Natural killer cell (primary cell): ENCODE measurements at regions not wholly inside any gene's neighbourhood (a gene's known extent, or its start where the extent isn't known, plus 50 kb on each side); places are given as distances from the start of the nearest gene placed in this dataset.

Experiments
- ATAC-seq, 3 donors: fragments of 150-1000 bp in 2 of 3; fragments of 200-7000 bp in 1 of 3; cut with Tn5 transposase; 1 replicate in 1 of 3; 2 replicates in 2 of 3; pipeline ENCODE4 v1.10.0; 2021; ENCODE audit warnings: mild to moderate bottlenecking in 2 of 3, moderate library complexity in 2 of 3
- DNase-seq, 2 donors: peaks; one replicate each; pipeline versions ENCODE4 v3.0.0 to v3.0.0-alpha.2; 2013 to 2021; ENCODE audit warnings: mixed read lengths in 1 of 2
- H3K27ac ChIP-seq: one replicate; pipeline ENCODE4 v1.5.1; 2013; ENCODE audit warnings: mild to moderate bottlenecking, low read length
- H3K27me3 ChIP-seq: one replicate; pipeline ENCODE4 v1.6.1; 2013; ENCODE audit warnings: low read length; ENCODE audit not compliant: control insufficient read depth, insufficient read depth
- H3K36me3 ChIP-seq: one replicate; pipeline ENCODE4 v1.6.1; 2013; ENCODE audit warnings: low read length; ENCODE audit not compliant: control insufficient read depth, insufficient read depth
- H3K4me1 ChIP-seq: one replicate; pipeline ENCODE4 v1.6.1; 2013; ENCODE audit warnings: low read length; ENCODE audit not compliant: control insufficient read depth, insufficient read depth
- H3K4me3 ChIP-seq: one replicate; pipeline ENCODE4 v1.5.1; 2013; ENCODE audit warnings: low read length
- H3K9me3 ChIP-seq: one replicate; pipeline ENCODE4 v1.6.1; 2013; ENCODE audit warnings: low read length; ENCODE audit not compliant: control insufficient read depth, insufficient read depth
- H3K27ac Mint-ChIP-seq, 2 donors: one replicate each; pipeline ENCODE4 v1.8.0; 2022; ENCODE audit warnings: mild to moderate bottlenecking in 2 of 2, mixed read lengths in 2 of 2, moderate library complexity in 1 of 2
- H3K27me3 Mint-ChIP-seq, 2 donors: one replicate each; pipeline ENCODE4 v1.8.0; 2022; ENCODE audit warnings: low read depth in 2 of 2, mixed read lengths in 2 of 2
- H3K36me3 Mint-ChIP-seq: one replicate; pipeline ENCODE4 v1.8.0; 2022; ENCODE audit warnings: mixed read lengths
- H3K4me1 Mint-ChIP-seq, 2 donors: one replicate each; pipeline ENCODE4 v1.8.0; 2022; ENCODE audit warnings: mixed read lengths in 2 of 2
- H3K4me3 Mint-ChIP-seq: one replicate; pipeline ENCODE4 v1.8.0; 2022; ENCODE audit warnings: mild to moderate bottlenecking, moderate library complexity, mixed read lengths
- H3K9me3 Mint-ChIP-seq, 2 donors: one replicate each; pipeline ENCODE4 v1.8.0; 2022; ENCODE audit warnings: mixed read lengths in 2 of 2
- WGBS: methylation state at CpG from one replicate; pipeline ENCODE4 v1.1.7; 2013; ENCODE audit warnings: missing lambda C conversion rate; ENCODE audit not compliant: insufficient coverage; 5-methylcytosine and 5-hydroxymethylcytosine counted together
- intact Hi-C: fragments of 100-400 bp; cut with micrococcal nuclease; formaldehyde crosslinking; loops from one replicate; pipeline ENCODE4 v1.14.2; 2022
- TF ChIP-seq, protein P1 (sequence below): fragments of 200-600 bp; IDR thresholded peaks from one replicate; pipeline ENCODE4 v1.8.0; 2022; ENCODE audit warnings: antibody characterized with exemption

DNA sequence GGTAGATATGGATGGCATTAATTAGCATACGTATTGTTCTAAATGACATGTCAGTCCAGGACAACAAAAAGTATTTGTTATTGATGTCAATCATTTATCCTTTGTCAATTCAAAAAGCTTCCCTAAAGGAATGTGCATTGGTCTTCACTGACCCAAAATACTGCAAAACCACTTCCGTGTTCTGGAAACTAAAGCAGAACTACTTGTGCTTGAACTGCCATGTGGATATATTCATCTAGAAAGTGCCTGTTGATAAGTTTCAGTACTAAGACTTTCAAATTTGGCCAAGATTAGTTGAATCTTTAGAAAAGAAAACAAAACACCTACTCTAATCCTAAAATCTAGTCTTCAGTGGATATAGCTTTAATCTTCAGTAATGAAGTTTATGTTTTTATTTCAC is 242.1 kb upstream of the PPP1R3A start:
- no peak overlapping the region for H3K27ac ChIP-seq
- H3K4me1 ChIP-seq, result no peaks in the 10 kb centered on the region
- H3K36me3 ChIP-seq, result no peaks in the 10 kb centered on the region
- ATAC-seq (no peak), DNase-seq (no peak)
- H3K36me3 Mint-ChIP-seq, result no peaks in the 10 kb centered on the region
- no peak overlapping the region for H3K4me3 Mint-ChIP-seq
- intact Hi-C loops, result no loop called here
- H3K4me1 Mint-ChIP-seq, result no peaks in the 10 kb centered on the region
- 85% methylated on average over 1 of the region's 2 CpGs for WGBS
- TF ChIP-seq, protein P1, sequence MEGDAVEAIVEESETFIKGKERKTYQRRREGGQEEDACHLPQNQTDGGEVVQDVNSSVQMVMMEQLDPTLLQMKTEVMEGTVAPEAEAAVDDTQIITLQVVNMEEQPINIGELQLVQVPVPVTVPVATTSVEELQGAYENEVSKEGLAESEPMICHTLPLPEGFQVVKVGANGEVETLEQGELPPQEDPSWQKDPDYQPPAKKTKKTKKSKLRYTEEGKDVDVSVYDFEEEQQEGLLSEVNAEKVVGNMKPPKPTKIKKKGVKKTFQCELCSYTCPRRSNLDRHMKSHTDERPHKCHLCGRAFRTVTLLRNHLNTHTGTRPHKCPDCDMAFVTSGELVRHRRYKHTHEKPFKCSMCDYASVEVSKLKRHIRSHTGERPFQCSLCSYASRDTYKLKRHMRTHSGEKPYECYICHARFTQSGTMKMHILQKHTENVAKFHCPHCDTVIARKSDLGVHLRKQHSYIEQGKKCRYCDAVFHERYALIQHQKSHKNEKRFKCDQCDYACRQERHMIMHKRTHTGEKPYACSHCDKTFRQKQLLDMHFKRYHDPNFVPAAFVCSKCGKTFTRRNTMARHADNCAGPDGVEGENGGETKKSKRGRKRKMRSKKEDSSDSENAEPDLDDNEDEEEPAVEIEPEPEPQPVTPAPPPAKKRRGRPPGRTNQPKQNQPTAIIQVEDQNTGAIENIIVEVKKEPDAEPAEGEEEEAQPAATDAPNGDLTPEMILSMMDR, result no peak
- H3K4me3 ChIP-seq, result no peak overlapping the region
- peaks cover 4% of the 10 kb centered on the region in 2 donors for H3K9me3 Mint-ChIP-seq
- no peaks in the 10 kb centered on the region for H3K9me3 ChIP-seq
- no peaks in the 10 kb centered on the region for H3K27me3 ChIP-seq
- H3K27me3 Mint-ChIP-seq, result no peaks in the 10 kb centered on the region
- H3K27ac Mint-ChIP-seq, result no peak overlapping the region

DNA sequence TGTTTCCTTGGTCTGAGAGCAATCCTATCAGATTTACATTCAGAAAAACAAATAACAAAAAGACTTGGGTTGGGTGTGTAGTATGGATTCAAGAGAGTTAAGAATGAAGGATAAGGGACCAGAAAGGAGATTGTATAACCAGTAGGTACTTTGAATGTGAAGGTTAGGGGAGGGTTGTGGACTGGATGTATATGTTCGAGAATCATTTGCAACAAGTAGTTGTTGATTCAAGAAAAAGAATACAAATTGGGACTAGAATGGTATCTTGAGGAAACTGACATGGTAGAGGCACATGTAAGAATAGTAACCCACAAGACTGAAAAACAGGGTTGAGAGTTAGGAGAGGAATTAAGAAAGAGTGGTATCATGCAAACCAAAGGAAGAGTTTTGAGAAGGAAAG is 240.0 kb upstream of the PPP1R3A start:
- Histone ChIP-seq H3K4me3 (no peak overlapping the region), H3K27me3 (no peaks in the 10 kb centered on the region), H3K36me3 (no peaks in the 10 kb centered on the region), H3K4me1 (no peaks in the 10 kb centered on the region), H3K9me3 (no peaks in the 10 kb centered on the region), H3K27ac (no peak overlapping the region)
- Mint-ChIP-seq H3K9me3 (peaks cover 4 to 7% of the 10 kb centered on the region in 2 donors), H3K27ac (no peak overlapping the region), H3K27me3 (no peaks in the 10 kb centered on the region), H3K4me3 (no peak overlapping the region), H3K36me3 (no peaks in the 10 kb centered on the region), H3K4me1 (no peaks in the 10 kb centered on the region)
- 88% methylated on average over 1 of the region's 1 CpG for WGBS
- ATAC-seq (no peak), DNase-seq (no peak)
- intact Hi-C loops, result no loop called here
- TF ChIP-seq, protein P1, result no peak

DNA sequence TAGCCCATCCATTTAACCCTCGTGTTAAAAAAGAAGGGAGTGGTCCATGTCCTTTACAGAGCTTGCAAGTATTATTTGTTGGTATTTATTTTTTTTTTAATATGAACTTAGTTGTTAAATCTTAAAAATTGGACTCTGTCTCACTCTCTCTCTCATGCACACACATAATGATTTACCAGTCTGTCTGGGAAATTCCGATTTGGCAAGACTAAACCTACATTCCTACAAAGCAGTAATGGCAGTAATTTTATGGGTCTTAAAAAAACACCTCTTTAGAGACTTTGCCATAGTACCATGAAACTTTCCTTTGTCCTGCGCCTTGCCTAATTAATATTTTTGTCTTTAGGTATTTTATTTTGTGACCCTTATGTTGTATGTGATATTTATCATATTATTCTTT is 239.5 kb upstream of the PPP1R3A start:
- H3K27me3 ChIP-seq, result no peaks in the 10 kb centered on the region
- H3K9me3 ChIP-seq, result no peaks in the 10 kb centered on the region
- Mint-ChIP-seq H3K4me1 (no peaks in the 10 kb centered on the region), H3K4me3 (no peak overlapping the region), H3K9me3 (peaks cover 4 to 7% of the 10 kb centered on the region in 2 donors), H3K36me3 (no peaks in the 10 kb centered on the region), H3K27me3 (no peaks in the 10 kb centered on the region), H3K27ac (no peak overlapping the region)
- intact Hi-C loops, result no loop called here
- WGBS, result 75% methylated on average over 2 of the region's 3 CpGs
- H3K36me3 ChIP-seq, result no peaks in the 10 kb centered on the region
- no peak for ATAC-seq
- TF ChIP-seq, protein P1, result no peak
- DNase-seq, result no peak
- H3K27ac ChIP-seq, result no peak overlapping the region
- H3K4me3 ChIP-seq, result no peak overlapping the region
- no peaks in the 10 kb centered on the region for H3K4me1 ChIP-seq

DNA sequence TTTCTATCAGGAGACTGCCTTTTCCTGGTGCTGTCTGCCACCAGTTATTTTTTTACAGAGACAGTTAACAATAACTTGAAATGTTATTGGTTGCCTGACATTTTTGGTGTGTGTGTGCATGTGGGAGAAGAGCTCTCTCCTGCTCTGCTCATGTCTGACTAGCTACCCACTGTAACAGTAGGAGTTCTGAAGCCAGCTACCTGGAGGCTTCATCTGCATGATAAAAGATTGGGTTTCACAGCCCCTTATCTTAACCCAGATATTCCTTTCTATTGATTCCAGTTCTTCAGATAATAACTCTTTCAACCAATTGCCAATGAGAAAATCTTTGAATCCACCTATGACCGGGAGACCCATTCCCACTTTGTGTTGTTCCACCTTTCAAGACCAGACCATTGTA is 237.4 kb upstream of the PPP1R3A start:
- H3K27ac ChIP-seq, result no peak overlapping the region
- H3K27me3 Mint-ChIP-seq, result no peaks in the 10 kb centered on the region
- no CpG with 5 or more reads among the region's 1 CpG for WGBS

More for the DNA sequence above, 237.4 kb upstream of the PPP1R3A start:
- DNase-seq (no peak), ATAC-seq (no peak)
- H3K4me3 Mint-ChIP-seq, result no peak overlapping the region
- H3K9me3 ChIP-seq, result no peaks in the 10 kb centered on the region
- H3K27me3 ChIP-seq, result no peaks in the 10 kb centered on the region
- no peak overlapping the region for H3K27ac Mint-ChIP-seq
- TF ChIP-seq, protein P1, result no peak
- H3K36me3 Mint-ChIP-seq, result no peaks in the 10 kb centered on the region
- peaks cover 4 to 9% of the 10 kb centered on the region in 2 donors for H3K9me3 Mint-ChIP-seq
- no peaks in the 10 kb centered on the region for H3K36me3 ChIP-seq
- H3K4me1 ChIP-seq, result no peaks in the 10 kb centered on the region
- no peaks in the 10 kb centered on the region for H3K4me1 Mint-ChIP-seq
- intact Hi-C loops, result no loop called here
- no peak overlapping the region for H3K4me3 ChIP-seq
